ENCODE measurements at regions not wholly inside any gene's neighbourhood (a gene's known extent, or its start where the extent isn't known, plus 50 kb on each side); places are given as distances from the start of the nearest gene placed in this dataset.

DNA sequence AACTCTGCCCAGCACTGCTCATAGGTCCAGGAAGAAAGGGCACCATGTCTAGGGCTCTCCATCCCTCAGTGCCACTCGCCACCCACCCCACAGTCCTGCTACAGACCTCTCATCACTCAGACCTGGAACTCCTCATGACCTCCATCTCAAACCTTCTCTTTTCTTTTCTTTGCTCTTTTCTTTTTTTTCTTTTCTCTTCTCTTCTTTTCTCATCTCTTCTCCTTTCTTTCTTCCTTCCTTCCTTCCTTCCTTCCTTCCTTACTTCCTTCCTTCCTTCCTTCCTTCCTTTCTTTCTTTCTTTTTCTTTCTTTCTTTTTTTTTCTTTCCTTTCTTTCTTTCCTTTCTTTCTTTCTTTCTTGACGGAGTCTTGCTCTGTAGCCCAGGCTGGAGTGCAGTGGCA, 122.2 kb downstream of the KLF6 start:
- TF ChIP-seq, protein P1, sequence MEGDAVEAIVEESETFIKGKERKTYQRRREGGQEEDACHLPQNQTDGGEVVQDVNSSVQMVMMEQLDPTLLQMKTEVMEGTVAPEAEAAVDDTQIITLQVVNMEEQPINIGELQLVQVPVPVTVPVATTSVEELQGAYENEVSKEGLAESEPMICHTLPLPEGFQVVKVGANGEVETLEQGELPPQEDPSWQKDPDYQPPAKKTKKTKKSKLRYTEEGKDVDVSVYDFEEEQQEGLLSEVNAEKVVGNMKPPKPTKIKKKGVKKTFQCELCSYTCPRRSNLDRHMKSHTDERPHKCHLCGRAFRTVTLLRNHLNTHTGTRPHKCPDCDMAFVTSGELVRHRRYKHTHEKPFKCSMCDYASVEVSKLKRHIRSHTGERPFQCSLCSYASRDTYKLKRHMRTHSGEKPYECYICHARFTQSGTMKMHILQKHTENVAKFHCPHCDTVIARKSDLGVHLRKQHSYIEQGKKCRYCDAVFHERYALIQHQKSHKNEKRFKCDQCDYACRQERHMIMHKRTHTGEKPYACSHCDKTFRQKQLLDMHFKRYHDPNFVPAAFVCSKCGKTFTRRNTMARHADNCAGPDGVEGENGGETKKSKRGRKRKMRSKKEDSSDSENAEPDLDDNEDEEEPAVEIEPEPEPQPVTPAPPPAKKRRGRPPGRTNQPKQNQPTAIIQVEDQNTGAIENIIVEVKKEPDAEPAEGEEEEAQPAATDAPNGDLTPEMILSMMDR (IDR thresholded peaks at IDR 0.05; ENCODE audit: low read depth, low read length): no peak
- TF ChIP-seq MAX (IDR thresholded peaks at IDR 0.05; ENCODE audit: low read depth, low read length) (no peak), POLR2A (IDR thresholded peaks at IDR 0.05; ENCODE audit: extremely low read depth, insufficient read length) (no peak)
